ENCODE measurements at regions not wholly inside any gene's neighbourhood (a gene's known extent, or its start where the extent isn't known, plus 50 kb on each side); places are given as distances from the start of the nearest gene placed in this dataset.

GRCh38 chr4:181792641-181793040 is 450.6 kb upstream of the TENM3 start:
- no CpG with 5 or more reads among the region's 1 CpG for WGBS (ENCODE audit: insufficient coverage)
- H3K4me3 Mint-ChIP-seq: no peak overlapping the region
- intact Hi-C loops (cut with micrococcal nuclease): no loop called here

GRCh38 chr4:181793096-181793495 is 450.1 kb upstream of the TENM3 start:
- H4K20me1 ChIP-seq (ENCODE audit: insufficient read depth, low read length): no peaks in the 10 kb centered on the region
- Mint-ChIP-seq H3K27me3 (ENCODE audit: low read depth in 3 of 3) (peaks cover 0 to 2% (median 0%) of the 10 kb centered on the region in 3 donors), H3K9me3 (peaks cover 5 to 15% (median 9%) of the 10 kb centered on the region in 7 donors), H3K4me3 (no peak overlapping the region), H3K4me1 (no peaks in the 10 kb centered on the region), H3K36me3 (no peaks in the 10 kb centered on the region), H3K27ac (no peak overlapping the region)
- no peak for DNase-seq
- H3K79me2 ChIP-seq (ENCODE audit: insufficient read depth, low read length): no peaks in the 10 kb centered on the region
- 77% methylated on average over 5 of the region's 6 CpGs for WGBS (ENCODE audit: insufficient coverage)
- H3K4me3 ChIP-seq (replicated peaks in 1 of 3; ENCODE audit: low read depth in 2 of 3, low read length in 3 of 3): no peak overlapping the region
- intact Hi-C loops (cut with micrococcal nuclease): no loop called here
- no peaks in the 10 kb centered on the region for H3K36me3 ChIP-seq (replicated peaks in 1 of 2; ENCODE audit: control insufficient read depth in 1 of 2, insufficient read depth in 2 of 2, low read length in 2 of 2)
- no peak overlapping the region for H2AFZ ChIP-seq (ENCODE audit: insufficient read depth, low read depth, low read length, poor library complexity, severe bottlenecking)
- no peak overlapping the region for H3K4me2 ChIP-seq (replicated peaks; ENCODE audit: extremely low read depth, low read length, poor library complexity, severe bottlenecking)
- H3K27ac ChIP-seq (ENCODE audit: low read depth in 1 of 2, low read length in 2 of 2): no peak overlapping the region
- H3K4me1 ChIP-seq (ENCODE audit: control insufficient read depth in 1 of 2, insufficient read depth in 2 of 2, low read length in 2 of 2): no peaks in the 10 kb centered on the region
- TF ChIP-seq CTCF (IDR thresholded peaks at IDR 0.05): no peak
- no peak overlapping the region for H3K9ac ChIP-seq (ENCODE audit: insufficient read depth, low read length, poor library complexity, severe bottlenecking)
- peaks cover 5 to 20% of the 10 kb centered on the region in 2 donors for H3K9me3 ChIP-seq (replicated peaks in 1 of 2; ENCODE audit: control insufficient read depth in 1 of 2, insufficient read depth in 1 of 2, low read length in 2 of 2)
- no peaks in the 10 kb centered on the region for H3K27me3 ChIP-seq (ENCODE audit: control insufficient read depth in 2 of 2, insufficient read depth in 2 of 2, low read length in 2 of 2)

More at GRCh38 chr4:181792641-181793040, 450.6 kb upstream of the TENM3 start:
- Mint-ChIP-seq H3K27me3 (ENCODE audit: low read depth in 3 of 3) (peaks cover 0 to 2% (median 0%) of the 10 kb centered on the region in 3 donors), H3K36me3 (no peaks in the 10 kb centered on the region), H3K27ac (no peak overlapping the region), H3K9me3 (peaks cover 7 to 15% (median 9%) of the 10 kb centered on the region in 7 donors), H3K4me1 (no peaks in the 10 kb centered on the region)
- Histone ChIP-seq H2AFZ (ENCODE audit: insufficient read depth, low read depth, low read length, poor library complexity, severe bottlenecking) (no peak overlapping the region), H3K9ac (ENCODE audit: insufficient read depth, low read length, poor library complexity, severe bottlenecking) (no peak overlapping the region), H3K9me3 (replicated peaks in 1 of 2; ENCODE audit: control insufficient read depth in 1 of 2, insufficient read depth in 1 of 2, low read length in 2 of 2) (peaks cover 5 to 23% of the 10 kb centered on the region in 2 donors), H3K36me3 (replicated peaks in 1 of 2; ENCODE audit: control insufficient read depth in 1 of 2, insufficient read depth in 2 of 2, low read length in 2 of 2) (no peaks in the 10 kb centered on the region), H4K20me1 (ENCODE audit: insufficient read depth, low read length) (no peaks in the 10 kb centered on the region), H3K27me3 (ENCODE audit: control insufficient read depth in 2 of 2, insufficient read depth in 2 of 2, low read length in 2 of 2) (no peaks in the 10 kb centered on the region), H3K4me1 (ENCODE audit: control insufficient read depth in 1 of 2, insufficient read depth in 2 of 2, low read length in 2 of 2) (no peaks in the 10 kb centered on the region), H3K79me2 (ENCODE audit: insufficient read depth, low read length) (no peaks in the 10 kb centered on the region), H3K4me2 (replicated peaks; ENCODE audit: extremely low read depth, low read length, poor library complexity, severe bottlenecking) (no peak overlapping the region), H3K27ac (ENCODE audit: low read depth in 1 of 2, low read length in 2 of 2) (no peak overlapping the region), H3K4me3 (replicated peaks in 1 of 3; ENCODE audit: low read depth in 2 of 3, low read length in 3 of 3) (no peak overlapping the region)
- DNase-seq: no peak
- no peak for TF ChIP-seq CTCF (IDR thresholded peaks at IDR 0.05)

All from CD14-positive monocyte (primary cell).